WTC11 (cell line): ENCODE measurements at regions not wholly inside any gene's neighbourhood (a gene's known extent, or its start where the extent isn't known, plus 50 kb on each side); places are given as distances from the start of the nearest gene placed in this dataset.

Source experiments
- ATAC-seq: fragments of 200-7000 bp; cut with Tn5 transposase; 2 replicates; pipeline ENCODE4 v1.10.0; 2021; ENCODE audit warnings: mild to moderate bottlenecking, moderate library complexity
- CTCF ChIA-PET: fragments of 300-600 bp; sonication (Branson Sonifier 250); formaldehyde crosslinking; loops from one replicate; lab custom pipeline; 2021; ENCODE audit warnings: antibody characterized with exemption; lab: Charles Lee
- POLR2A ChIA-PET: fragments of 350-600 bp; sonication (Branson Sonifier 250); formaldehyde crosslinking; loops from one replicate; lab custom pipeline; 2021; ENCODE audit warnings: antibody characterized with exemption; lab: Charles Lee
- DNase-seq: peaks from one replicate; pipeline ENCODE4 v3.0.0; 2021; ENCODE audit warnings: low spot score
- H3K27ac Mint-ChIP-seq: 2 replicates; pipeline ENCODE4 v1.8.0; 2021; ENCODE audit warnings: mixed read lengths
- H3K27me3 Mint-ChIP-seq: 2 replicates; pipeline ENCODE4 v1.8.0; 2021; ENCODE audit warnings: low read depth, mild to moderate bottlenecking, moderate library complexity, mixed read lengths
- H3K36me3 Mint-ChIP-seq: 2 replicates; pipeline ENCODE4 v1.8.0; 2021; ENCODE audit warnings: mixed read lengths
- H3K4me1 Mint-ChIP-seq: 2 replicates; pipeline ENCODE4 v1.8.0; 2022; ENCODE audit warnings: mixed read lengths
- H3K4me3 Mint-ChIP-seq: 2 replicates; pipeline ENCODE4 v1.8.0; 2021; ENCODE audit warnings: mild to moderate bottlenecking, moderate library complexity, mixed read lengths
- H3K9me3 Mint-ChIP-seq: 2 replicates; pipeline ENCODE4 v1.8.0; 2021; ENCODE audit warnings: mixed read lengths
- ATF2 ChIP-seq: sonication (generic); formaldehyde crosslinking; IDR thresholded peaks from 2 replicates; pipeline ENCODE4 v1.8.1; 2022; ENCODE audit warnings: low read depth, missing genetic modification reagents, borderline replicate concordance
- ATF6 ChIP-seq: sonication (generic); formaldehyde crosslinking; IDR thresholded peaks from 2 replicates; pipeline ENCODE4 v1.8.1; 2023; ENCODE audit warnings: mild to moderate bottlenecking, missing genetic modification reagents
- E2F4 ChIP-seq: sonication (generic); formaldehyde crosslinking; IDR thresholded peaks from 2 replicates; pipeline ENCODE4 v1.8.1; 2022; ENCODE audit warnings: low read depth, mild to moderate bottlenecking, moderate library complexity, missing genetic modification reagents, borderline replicate concordance
- ESRRA ChIP-seq: sonication (generic); formaldehyde crosslinking; IDR thresholded peaks from 2 replicates; pipeline ENCODE4 v1.8.1; 2022; ENCODE audit warnings: mild to moderate bottlenecking, missing genetic modification reagents, borderline replicate concordance
- FOXJ3 ChIP-seq: sonication (generic); formaldehyde crosslinking; IDR thresholded peaks from 2 replicates; pipeline ENCODE4 v1.9.0; 2021; ENCODE audit warnings: missing genetic modification reagents, mild to moderate bottlenecking, borderline replicate concordance
- GABPB1 ChIP-seq: sonication (generic); formaldehyde crosslinking; IDR thresholded peaks from 2 replicates; pipeline ENCODE4 v1.8.1; 2023; ENCODE audit warnings: mild to moderate bottlenecking, missing genetic modification reagents
- GRHL2 ChIP-seq: fragments of 250-450 bp; sonication (Bioruptor Pico); IDR thresholded peaks from 2 replicates; pipeline ENCODE4 v1.8.0; 2022; ENCODE audit warnings: mild to moderate bottlenecking, moderate library complexity; ENCODE audit not compliant: insufficient replicate concordance, severe bottlenecking
- IRF1 ChIP-seq: sonication (generic); formaldehyde crosslinking; IDR thresholded peaks from 2 replicates; pipeline ENCODE4 v1.8.0; 2023; ENCODE audit warnings: missing genetic modification reagents
- JUN ChIP-seq: sonication (generic); formaldehyde crosslinking; IDR thresholded peaks from 2 replicates; pipeline ENCODE4 v1.8.0; 2023; ENCODE audit warnings: mild to moderate bottlenecking, missing genetic modification reagents
- KAT7 ChIP-seq: sonication (generic); formaldehyde crosslinking; IDR thresholded peaks from 2 replicates; pipeline ENCODE4 v1.8.1; 2023; ENCODE audit warnings: missing genetic modification reagents, mild to moderate bottlenecking, borderline replicate concordance
- MLX ChIP-seq: sonication (generic); formaldehyde crosslinking; IDR thresholded peaks from 2 replicates; pipeline ENCODE4 v1.8.1; 2023; ENCODE audit warnings: mild to moderate bottlenecking, missing genetic modification reagents, moderate library complexity
- NFATC4 ChIP-seq: fragments of 250-450 bp; sonication (Bioruptor Pico); IDR thresholded peaks from 2 replicates; pipeline ENCODE4 v1.9.0; 2021; ENCODE audit warnings: mild to moderate bottlenecking
- PREB ChIP-seq: sonication (generic); formaldehyde crosslinking; IDR thresholded peaks from 2 replicates; pipeline ENCODE4 v1.8.1; 2022; ENCODE audit warnings: mild to moderate bottlenecking, missing genetic modification reagents, moderate library complexity, borderline replicate concordance
- PRRX2 ChIP-seq: fragments of 250-450 bp; sonication (Bioruptor Pico); IDR thresholded peaks from 2 replicates; pipeline ENCODE4 v1.8.0; 2021; ENCODE audit warnings: mild to moderate bottlenecking
- RELA ChIP-seq: sonication (generic); formaldehyde crosslinking; IDR thresholded peaks from 2 replicates; pipeline ENCODE4 v1.8.1; 2022; ENCODE audit warnings: missing genetic modification reagents, mild to moderate bottlenecking, borderline replicate concordance
- RORB ChIP-seq: fragments of 250-450 bp; sonication (Bioruptor Pico); IDR thresholded peaks from 2 replicates; pipeline ENCODE4 v1.9.0; 2021; ENCODE audit warnings: mild to moderate bottlenecking
- SOX15 ChIP-seq: fragments of 250-450 bp; sonication (Bioruptor Pico); IDR thresholded peaks from 2 replicates; pipeline ENCODE4 v1.9.0; 2021; ENCODE audit warnings: mild to moderate bottlenecking
- ZNF219 ChIP-seq: sonication (generic); formaldehyde crosslinking; IDR thresholded peaks from 2 replicates; pipeline ENCODE4 v1.8.0; 2023; ENCODE audit warnings: missing genetic modification reagents, mild to moderate bottlenecking, borderline replicate concordance
- ZNF416 ChIP-seq: fragments of 250-450 bp; sonication (Bioruptor Pico); IDR thresholded peaks from 2 replicates; pipeline ENCODE4 v1.9.0; 2021; ENCODE audit warnings: mild to moderate bottlenecking, inconsistent platforms

GRCh38 chr4:27176400-27176799 lies 315.8 kb downstream of the STIM2 start (continued):
- no peak for TF ChIP-seq E2F4 (CRISPR knock-in tag)
- no peak for TF ChIP-seq PRRX2 (CRISPR knock-in tag)

- Mint-ChIP-seq H3K27me3 (no peaks in the 10 kb centered on the region; the same call in 1 of the 2 replicates), H3K4me1 (peaks cover 8% of the 10 kb centered on the region; the same call in 1 of the 2 replicates), H3K9me3 (peaks cover 6% of the 10 kb centered on the region), H3K36me3 (no peaks in the 10 kb centered on the region), H3K4me3 (no peak overlapping the region), H3K27ac (no peak overlapping the region)
- TF ChIP-seq IRF1 (CRISPR knock-in tag), result no peak
- TF ChIP-seq SOX15 (CRISPR knock-in tag), result no peak
- TF ChIP-seq ATF6 (CRISPR knock-in tag), result no peak
- no peak for TF ChIP-seq NFATC4 (CRISPR knock-in tag)
- TF ChIP-seq GRHL2 (CRISPR knock-in tag), result no peak
- ChIA-PET POLR2A (no interaction called here), CTCF (interaction anchor here (0.6 to 1.7 kb wide), 8 partner anchors 9 to 508 kb away, joined by 3 to 33 read pairs (median 4); no protein-coding TSS in a partner anchor)
- ATAC-seq, result peak; percentile 66
- no peak for DNase-seq
Observed at GRCh38 chr4:27176881-27177280, 316.2 kb downstream of the STIM2 start.

GRCh38 chr4:27178061-27178460 lies 317.4 kb downstream of the STIM2 start:
- Mint-ChIP-seq H3K4me3 (no peak overlapping the region), H3K36me3 (no peaks in the 10 kb centered on the region), H3K27me3 (no peaks in the 10 kb centered on the region; the same call in 1 of the 2 replicates)
- POLR2A ChIA-PET, result no interaction called here
- CTCF ChIA-PET, result interaction anchor here (0.6 to 0.9 kb wide), 2 partner anchors 15 to 141 kb away, joined by 3 read pairs; no protein-coding TSS in a partner anchor
- no peak for ATAC-seq
- TF ChIP-seq ESRRA (CRISPR knock-in tag) (no peak), GABPB1 (CRISPR knock-in tag) (no peak), RELA (CRISPR knock-in tag) (no peak)
- TF ChIP-seq, all 79 proteins: peak for 0
- peaks cover 8% of the 10 kb centered on the region; the same call in 1 of the 2 replicates for H3K4me1 Mint-ChIP-seq
- H3K27ac Mint-ChIP-seq, result no peak overlapping the region
- DNase-seq, result no peak
- peaks cover 9% of the 10 kb centered on the region for H3K9me3 Mint-ChIP-seq

GRCh38 chr4:27181693-27182092 lies 321.1 kb downstream of the STIM2 start:
- ATAC-seq (no peak), DNase-seq (no peak)
- CTCF ChIA-PET, result no interaction called here
- TF ChIP-seq ESRRA (CRISPR knock-in tag) (no peak), ZNF416 (CRISPR knock-in tag) (no peak), PREB (CRISPR knock-in tag) (no peak), FOXJ3 (no peak), KAT7 (CRISPR knock-in tag) (no peak), MLX (CRISPR knock-in tag) (no peak), ATF2 (CRISPR knock-in tag) (no peak), JUN (CRISPR knock-in tag) (no peak), RORB (no peak), ZNF219 (CRISPR knock-in tag) (no peak)
- H3K27me3 Mint-ChIP-seq, result no peaks in the 10 kb centered on the region
- no peak overlapping the region for H3K27ac Mint-ChIP-seq
- no peak overlapping the region for H3K4me3 Mint-ChIP-seq
- POLR2A ChIA-PET, result no interaction called here
- 0 out of 2 replicates have a peak, but pooled peaks cover 3% of the 10 kb centered on the region for H3K9me3 Mint-ChIP-seq
- H3K4me1 Mint-ChIP-seq, result 0 out of 2 replicates have a peak, but pooled peaks cover 3% of the 10 kb centered on the region
- no peaks in the 10 kb centered on the region for H3K36me3 Mint-ChIP-seq
